ENCODE measurements at regions not wholly inside any gene's neighbourhood (a gene's known extent, or its start where the extent isn't known, plus 50 kb on each side); places are given as distances from the start of the nearest gene placed in this dataset.

- TF ChIP-seq CREB5 (CRISPR knock-in tag; IDR thresholded peaks at IDR 0.05; ENCODE audit: low read depth) (no peak), RARB (CRISPR knock-in tag; IDR thresholded peaks at IDR 0.05) (no peak), ARNTL (CRISPR knock-in tag; IDR thresholded peaks at IDR 0.05; ENCODE audit: borderline replicate concordance, low read depth) (no peak), ZFP3 (CRISPR knock-in tag; IDR thresholded peaks at IDR 0.05) (no peak), GLIS3 (CRISPR knock-in tag; IDR thresholded peaks at IDR 0.05) (no peak), ZC3H10 (CRISPR knock-in tag; IDR thresholded peaks at IDR 0.05) (no peak), TCF4 (CRISPR knock-in tag; IDR thresholded peaks at IDR 0.05; ENCODE audit: borderline replicate concordance) (no peak)
Measured at GRCh38 chr11:103552086-103552485, 442.9 kb downstream of the DYNC2H1 start.
